ENCODE measurements at regions not wholly inside any gene's neighbourhood (a gene's known extent, or its start where the extent isn't known, plus 50 kb on each side); places are given as distances from the start of the nearest gene placed in this dataset.

- no peak overlapping the region for H3K4me3 ChIP-seq (ENCODE audit: control insufficient read depth, low read depth, low read length)
- DNase-seq (ENCODE audit: low read depth): no peak
- no peak for TF ChIP-seq CTCF (conservative IDR thresholded peaks at IDR 0.05; ENCODE audit: control insufficient read depth, insufficient read depth, low read depth, low read length)
Observed at GRCh38 chr5:18752317-18752716, 1118.1 kb downstream of the TAF11L14 start.

- no peak for DNase-seq (ENCODE audit: low read depth)
- no peak overlapping the region for H3K4me3 ChIP-seq (ENCODE audit: control insufficient read depth, low read depth, low read length)
- no peak for TF ChIP-seq CTCF (conservative IDR thresholded peaks at IDR 0.05; ENCODE audit: control insufficient read depth, insufficient read depth, low read depth, low read length)
Observed at GRCh38 chr5:18754201-18754600, 1119.9 kb downstream of the TAF11L14 start.

GRCh38 chr5:18761801-18762200 is 1127.5 kb downstream of the TAF11L14 start:
- DNase-seq (ENCODE audit: low read depth): no peak
- no peak for TF ChIP-seq CTCF (conservative IDR thresholded peaks at IDR 0.05; ENCODE audit: control insufficient read depth, insufficient read depth, low read depth, low read length)
- H3K4me3 ChIP-seq (ENCODE audit: control insufficient read depth, low read depth, low read length): no peak overlapping the region

- no peak overlapping the region for H3K4me3 ChIP-seq (ENCODE audit: control insufficient read depth, low read depth, low read length)
- DNase-seq (ENCODE audit: low read depth): no peak
- no peak for TF ChIP-seq CTCF (conservative IDR thresholded peaks at IDR 0.05; ENCODE audit: control insufficient read depth, insufficient read depth, low read depth, low read length)
Observed at GRCh38 chr5:18764161-18764560, 1129.9 kb downstream of the TAF11L14 start.

- DNase-seq (ENCODE audit: low read depth): no peak
- TF ChIP-seq CTCF (conservative IDR thresholded peaks at IDR 0.05; ENCODE audit: control insufficient read depth, insufficient read depth, low read depth, low read length): no peak
- H3K4me3 ChIP-seq (ENCODE audit: control insufficient read depth, low read depth, low read length): no peak overlapping the region
Observed at GRCh38 chr5:18765304-18765703, 1131.0 kb downstream of the TAF11L14 start.

GRCh38 chr5:18771097-18771610 is 1136.9 kb downstream of the TAF11L14 start:
- TF ChIP-seq CTCF (conservative IDR thresholded peaks at IDR 0.05; ENCODE audit: control insufficient read depth, insufficient read depth, low read depth, low read length): no peak
- DNase-seq (ENCODE audit: low read depth): no peak
- H3K4me3 ChIP-seq (ENCODE audit: control insufficient read depth, low read depth, low read length): no peak overlapping the region

GRCh38 chr5:18772475-18772874 is 1138.2 kb downstream of the TAF11L14 start:
- no peak for DNase-seq (ENCODE audit: low read depth)
- H3K4me3 ChIP-seq (ENCODE audit: control insufficient read depth, low read depth, low read length): no peak overlapping the region

More at GRCh38 chr5:18772475-18772874, 1138.2 kb downstream of the TAF11L14 start:
- TF ChIP-seq CTCF (conservative IDR thresholded peaks at IDR 0.05; ENCODE audit: control insufficient read depth, insufficient read depth, low read depth, low read length): no peak
